ENCODE measurements at regions not wholly inside any gene's neighbourhood (a gene's known extent, or its start where the extent isn't known, plus 50 kb on each side); places are given as distances from the start of the nearest gene placed in this dataset.

GRCh38 chr10:125212150-125212809 is 51.9 kb upstream of the CTBP2 start:
- TF ChIP-seq CTCF (IDR thresholded peaks at IDR 0.05) (no peak), POLR2A (IDR thresholded peaks at IDR 0.05; ENCODE audit: low read length) (no peak), ZC3H11A (IDR thresholded peaks at IDR 0.05) (no peak), BHLHE40 (IDR thresholded peaks at IDR 0.05; ENCODE audit: low read depth, low read length) (no peak), ZFP36 (IDR thresholded peaks at IDR 0.05; ENCODE audit: borderline replicate concordance, partially characterized antibody) (no peak), GATA3 (IDR thresholded peaks at IDR 0.05; ENCODE audit: borderline replicate concordance) (no peak), EP300 (IDR thresholded peaks at IDR 0.05) (no peak), CEBPB (IDR thresholded peaks at IDR 0.05) (no peak), USF2 (IDR thresholded peaks at IDR 0.05) (no peak), JUN (IDR thresholded peaks at IDR 0.05) (no peak), RAD21 (conservative IDR thresholded peaks at IDR 0.05 in 1 of 2, IDR thresholded peaks at IDR 0.05 in 1 of 2) (no peak), CBX2 (IDR thresholded peaks at IDR 0.05; ENCODE audit: borderline replicate concordance, low read depth) (no peak), EHMT2 (IDR thresholded peaks at IDR 0.05; ENCODE audit: low read depth) (no peak), REST (IDR thresholded peaks at IDR 0.05) (no peak)

Data from A549 (cell line).